ENCODE measurements at regions not wholly inside any gene's neighbourhood (a gene's known extent, or its start where the extent isn't known, plus 50 kb on each side); places are given as distances from the start of the nearest gene placed in this dataset.

DNA sequence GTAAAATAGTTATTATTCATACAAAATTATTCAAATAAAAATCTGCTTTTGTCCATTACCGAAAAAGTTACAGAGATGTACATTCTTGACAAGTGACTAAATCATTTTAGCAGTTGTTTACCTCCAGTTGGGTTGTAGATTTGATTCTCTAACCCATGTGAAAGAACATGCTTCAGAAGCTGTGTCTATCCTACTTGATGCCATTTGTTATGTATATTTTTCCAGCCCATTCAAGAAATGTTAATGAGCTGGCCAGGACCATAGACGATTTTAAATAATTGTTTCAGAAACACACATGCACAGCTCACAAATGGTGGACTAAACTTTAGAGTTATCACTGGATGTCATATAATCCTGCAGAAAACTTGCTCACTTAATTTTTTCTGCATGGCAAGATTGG, 391.1 kb upstream of the REG3G start:
- peaks cover 0 to 12% of the 10 kb centered on the region in 2 donors for H3K9me3 Mint-ChIP-seq
- no peak overlapping the region for H3K4me3 Mint-ChIP-seq
- no peaks in the 10 kb centered on the region for H3K4me1 ChIP-seq (ENCODE audit: control insufficient read depth, insufficient read depth, low read length)
- TF ChIP-seq, protein P1, sequence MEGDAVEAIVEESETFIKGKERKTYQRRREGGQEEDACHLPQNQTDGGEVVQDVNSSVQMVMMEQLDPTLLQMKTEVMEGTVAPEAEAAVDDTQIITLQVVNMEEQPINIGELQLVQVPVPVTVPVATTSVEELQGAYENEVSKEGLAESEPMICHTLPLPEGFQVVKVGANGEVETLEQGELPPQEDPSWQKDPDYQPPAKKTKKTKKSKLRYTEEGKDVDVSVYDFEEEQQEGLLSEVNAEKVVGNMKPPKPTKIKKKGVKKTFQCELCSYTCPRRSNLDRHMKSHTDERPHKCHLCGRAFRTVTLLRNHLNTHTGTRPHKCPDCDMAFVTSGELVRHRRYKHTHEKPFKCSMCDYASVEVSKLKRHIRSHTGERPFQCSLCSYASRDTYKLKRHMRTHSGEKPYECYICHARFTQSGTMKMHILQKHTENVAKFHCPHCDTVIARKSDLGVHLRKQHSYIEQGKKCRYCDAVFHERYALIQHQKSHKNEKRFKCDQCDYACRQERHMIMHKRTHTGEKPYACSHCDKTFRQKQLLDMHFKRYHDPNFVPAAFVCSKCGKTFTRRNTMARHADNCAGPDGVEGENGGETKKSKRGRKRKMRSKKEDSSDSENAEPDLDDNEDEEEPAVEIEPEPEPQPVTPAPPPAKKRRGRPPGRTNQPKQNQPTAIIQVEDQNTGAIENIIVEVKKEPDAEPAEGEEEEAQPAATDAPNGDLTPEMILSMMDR (IDR thresholded peaks at IDR 0.05) = no peak
- DNase-seq (no peak), ATAC-seq (no peak)
- intact Hi-C loops (cut with micrococcal nuclease) = no loop called here
- no peak overlapping the region for H3K27ac ChIP-seq (ENCODE audit: low read length)
- no peaks in the 10 kb centered on the region for H3K27me3 Mint-ChIP-seq (ENCODE audit: low read depth in 2 of 2)
- H3K27ac Mint-ChIP-seq = no peak overlapping the region
- 64% methylated on average over 1 of the region's 2 CpGs for WGBS (ENCODE audit: insufficient coverage)
- peaks cover 3% of the 10 kb centered on the region for H3K9me3 ChIP-seq (ENCODE audit: control insufficient read depth, insufficient read depth, low read length)
- no peaks in the 10 kb centered on the region for H3K36me3 ChIP-seq (ENCODE audit: control insufficient read depth, insufficient read depth, low read length)
- H3K4me3 ChIP-seq (ENCODE audit: low read length) = no peak overlapping the region
- peaks cover 6% of the 10 kb centered on the region for H3K36me3 Mint-ChIP-seq
- H3K27me3 ChIP-seq (ENCODE audit: control insufficient read depth, insufficient read depth, low read length) = no peaks in the 10 kb centered on the region
- no peaks in the 10 kb centered on the region for H3K4me1 Mint-ChIP-seq

DNA sequence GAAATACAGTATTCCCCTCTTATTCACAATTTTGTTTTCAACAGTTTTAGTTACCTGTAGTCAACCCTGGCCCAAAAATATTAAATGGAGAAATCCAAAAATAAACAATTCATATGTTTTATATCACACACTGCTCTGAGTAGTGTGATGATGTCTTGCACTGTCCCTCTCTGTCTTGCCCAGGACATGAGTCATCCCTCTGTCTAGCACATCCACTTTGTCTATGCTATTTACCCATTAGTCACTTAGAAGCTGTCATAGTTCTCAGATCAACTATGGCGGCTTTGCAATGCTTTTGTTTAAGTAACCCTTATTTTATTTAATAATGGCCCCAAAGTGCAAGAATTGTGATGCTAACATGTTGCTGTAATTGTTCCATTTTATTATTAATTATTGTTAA, 380.6 kb upstream of the REG3G start:
- no peak overlapping the region for H3K27ac Mint-ChIP-seq
- H3K27ac ChIP-seq (ENCODE audit: low read length) = no peak overlapping the region
- no peak for ATAC-seq
- peaks cover 4 to 6% of the 10 kb centered on the region in 2 donors for H3K9me3 Mint-ChIP-seq
- H3K27me3 Mint-ChIP-seq (ENCODE audit: low read depth in 2 of 2) = no peaks in the 10 kb centered on the region
- no peaks in the 10 kb centered on the region for H3K27me3 ChIP-seq (ENCODE audit: control insufficient read depth, insufficient read depth, low read length)
- no peak for DNase-seq
- H3K4me3 ChIP-seq (ENCODE audit: low read length) = no peak overlapping the region
- no peaks in the 10 kb centered on the region for H3K4me1 Mint-ChIP-seq
- H3K36me3 ChIP-seq (ENCODE audit: control insufficient read depth, insufficient read depth, low read length) = no peaks in the 10 kb centered on the region
- H3K4me1 ChIP-seq (ENCODE audit: control insufficient read depth, insufficient read depth, low read length) = no peaks in the 10 kb centered on the region
- H3K4me3 Mint-ChIP-seq = no peak overlapping the region
- intact Hi-C loops (cut with micrococcal nuclease) = no loop called here
- no CpG with 5 or more reads among the region's 1 CpG for WGBS (ENCODE audit: insufficient coverage)
- TF ChIP-seq, protein P1 (IDR thresholded peaks at IDR 0.05) = no peak
- H3K36me3 Mint-ChIP-seq = no peaks in the 10 kb centered on the region
- H3K9me3 ChIP-seq (ENCODE audit: control insufficient read depth, insufficient read depth, low read length) = no peaks in the 10 kb centered on the region

DNA sequence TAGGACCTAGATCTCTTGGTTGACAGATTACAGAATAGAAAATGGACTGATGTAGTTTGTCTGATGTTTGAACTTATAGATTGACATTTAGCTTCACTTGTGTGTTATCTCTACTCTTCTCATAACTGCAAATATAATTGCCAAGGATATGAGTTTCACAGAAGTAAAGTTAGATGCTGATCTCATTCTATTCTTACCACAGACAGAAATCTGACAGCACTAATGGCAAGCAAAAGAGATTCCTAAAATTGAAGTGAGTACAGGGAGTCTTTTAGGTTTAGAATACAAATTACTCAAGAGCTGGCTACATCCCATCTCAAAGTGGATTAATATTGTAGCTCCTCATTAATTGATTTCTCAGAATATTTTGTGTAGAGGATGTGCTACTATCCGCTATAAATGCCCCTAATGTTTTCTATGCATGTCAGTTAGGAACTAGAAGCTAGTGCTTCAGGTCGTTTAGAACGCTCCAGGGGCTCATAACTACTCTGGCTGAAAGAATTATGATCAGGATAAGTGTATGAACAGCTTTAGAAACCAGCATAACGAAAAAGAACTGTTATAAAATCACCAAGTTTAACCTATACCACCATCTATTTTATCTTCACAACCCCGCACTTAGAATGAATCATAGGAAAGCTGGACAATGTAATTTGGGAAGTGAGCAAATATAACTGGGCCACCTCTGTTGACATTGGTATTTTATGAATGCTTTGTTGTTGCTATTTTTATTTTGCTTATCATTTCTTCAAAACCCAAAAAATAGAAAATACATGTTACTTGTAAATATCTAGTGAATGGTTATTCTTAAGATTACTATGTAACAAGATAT, 378.8 kb upstream of the REG3G start:
- H3K27me3 ChIP-seq (ENCODE audit: control insufficient read depth, insufficient read depth, low read length) = no peaks in the 10 kb centered on the region
- Mint-ChIP-seq H3K27ac (no peak overlapping the region), H3K27me3 (ENCODE audit: low read depth in 2 of 2) (no peaks in the 10 kb centered on the region), H3K4me3 (no peak overlapping the region), H3K9me3 (peaks cover 13 to 18% of the 10 kb centered on the region in 2 donors), H3K4me1 (no peaks in the 10 kb centered on the region), H3K36me3 (no peaks in the 10 kb centered on the region)
- WGBS (ENCODE audit: insufficient coverage) = 84% methylated on average over 3 of the region's 5 CpGs
- H3K9me3 ChIP-seq (ENCODE audit: control insufficient read depth, insufficient read depth, low read length) = no peaks in the 10 kb centered on the region
- no peaks in the 10 kb centered on the region for H3K36me3 ChIP-seq (ENCODE audit: control insufficient read depth, insufficient read depth, low read length)
- no peak overlapping the region for H3K4me3 ChIP-seq (ENCODE audit: low read length)
- TF ChIP-seq, protein P1 (IDR thresholded peaks at IDR 0.05) = no peak
- H3K27ac ChIP-seq (ENCODE audit: low read length) = no peak overlapping the region
- ATAC-seq = no peak
- intact Hi-C loops (cut with micrococcal nuclease) = no loop called here
- no peak for DNase-seq
- H3K4me1 ChIP-seq (ENCODE audit: control insufficient read depth, insufficient read depth, low read length) = no peaks in the 10 kb centered on the region

DNA sequence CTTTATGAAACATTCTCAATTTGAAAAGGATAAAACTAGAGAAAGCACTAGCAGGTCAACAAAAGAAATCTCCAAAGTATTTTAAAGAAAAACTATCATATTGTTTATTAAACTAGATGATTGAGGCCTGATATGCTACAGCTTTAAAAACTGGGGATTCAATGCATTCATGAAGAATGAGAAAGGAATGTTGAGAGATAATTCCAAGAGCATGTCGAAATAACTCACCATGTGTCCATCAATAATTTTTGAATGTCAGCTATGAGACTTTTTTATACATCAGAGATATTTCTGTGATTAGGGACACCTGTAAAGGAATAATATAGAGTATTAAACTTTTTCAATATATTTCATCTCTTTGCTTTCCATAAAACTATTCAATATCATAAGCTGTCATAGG, 376.9 kb upstream of the REG3G start:
- DNase-seq (no peak), ATAC-seq (no peak)
- no peak overlapping the region for H3K4me3 Mint-ChIP-seq
- H3K36me3 ChIP-seq (ENCODE audit: control insufficient read depth, insufficient read depth, low read length) = no peaks in the 10 kb centered on the region
- H3K4me3 ChIP-seq (ENCODE audit: low read length) = no peak overlapping the region
- no peaks in the 10 kb centered on the region for H3K27me3 Mint-ChIP-seq (ENCODE audit: low read depth in 2 of 2)
- H3K9me3 ChIP-seq (ENCODE audit: control insufficient read depth, insufficient read depth, low read length) = peaks cover 3% of the 10 kb centered on the region
- H3K4me1 Mint-ChIP-seq = no peaks in the 10 kb centered on the region
- H3K27me3 ChIP-seq (ENCODE audit: control insufficient read depth, insufficient read depth, low read length) = no peaks in the 10 kb centered on the region
- TF ChIP-seq, protein P1 (IDR thresholded peaks at IDR 0.05) = no peak
- WGBS (ENCODE audit: insufficient coverage) = no CpG with 5 or more reads among the region's 1 CpG
- H3K36me3 Mint-ChIP-seq = no peaks in the 10 kb centered on the region
- peaks cover 15 to 25% of the 10 kb centered on the region in 2 donors for H3K9me3 Mint-ChIP-seq
- H3K27ac Mint-ChIP-seq = no peak overlapping the region
- intact Hi-C loops (cut with micrococcal nuclease) = no loop called here
- H3K27ac ChIP-seq (ENCODE audit: low read length) = no peak overlapping the region
- H3K4me1 ChIP-seq (ENCODE audit: control insufficient read depth, insufficient read depth, low read length) = no peaks in the 10 kb centered on the region

Measured in natural killer cell (primary cell).